ENCODE measurements at regions not wholly inside any gene's neighbourhood (a gene's known extent, or its start where the extent isn't known, plus 50 kb on each side); places are given as distances from the start of the nearest gene placed in this dataset.

GRCh38 chr7:25662841-25663800 is 434.8 kb upstream of the NPVF start:
- Histone ChIP-seq H3K4me1 (no peaks in the 10 kb centered on the region), H3K9me3 (no peaks in the 10 kb centered on the region), H3K4me3 (no peak overlapping the region), H3K27ac (no peak overlapping the region), H3K4me2 (no peak overlapping the region)
- no peak for ATAC-seq
- DNase-seq (ENCODE audit: low read depth in 1 of 2, low spot score in 1 of 2): no peak
- TF ChIP-seq CHD4 (IDR thresholded peaks at IDR 0.05; ENCODE audit: borderline replicate concordance): no peak
- CTCF ChIA-PET: no interaction called here
- 29% methylated on average over 10 of the region's 10 CpGs for WGBS (ENCODE audit: missing lambda C conversion rate)
- POLR2A ChIA-PET: no interaction called here
- no peak for FAIRE-seq

DNA sequence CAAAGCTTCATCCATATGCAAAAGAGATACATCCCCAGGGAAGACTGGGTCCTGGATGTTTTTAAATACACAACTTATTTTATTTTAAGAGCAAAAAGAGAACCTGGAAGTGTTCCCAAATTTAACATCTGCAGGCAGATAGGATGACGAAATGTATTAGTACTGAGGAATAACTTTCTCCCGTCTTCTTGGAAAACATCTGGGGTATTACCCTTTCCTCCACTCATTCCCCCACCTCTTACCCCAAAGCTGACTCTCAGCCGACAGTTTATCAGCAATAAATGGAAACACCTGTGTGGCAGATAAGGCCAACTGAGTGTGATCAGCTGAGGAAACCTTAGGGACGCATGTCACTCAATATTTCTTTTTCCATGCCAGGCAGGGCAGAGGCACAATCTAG is 435.6 kb upstream of the NPVF start:
- POLR2A ChIA-PET: no interaction called here
- FAIRE-seq (no peak), ATAC-seq (no peak), DNase-seq (ENCODE audit: low read depth in 1 of 2, low spot score in 1 of 2) (no peak)
- no peak for TF ChIP-seq EHMT2 (IDR thresholded peaks at IDR 0.05; ENCODE audit: low read depth)
- TF ChIP-seq ZNF302 (CRISPR knock-in tag; IDR thresholded peaks at IDR 0.05): no peak
- H3K27ac ChIP-seq: no peak overlapping the region
- WGBS (ENCODE audit: missing lambda C conversion rate): 12% methylated on average over 4 of the region's 4 CpGs
- H3K4me1 ChIP-seq: no peaks in the 10 kb centered on the region
- CTCF ChIA-PET: no interaction called here
- no peaks in the 10 kb centered on the region for H3K9me3 ChIP-seq
- H3K4me3 ChIP-seq: no peak overlapping the region
- no peak overlapping the region for H3K4me2 ChIP-seq

GRCh38 chr7:25664593-25664992 is 436.3 kb upstream of the NPVF start:
- WGBS (ENCODE audit: missing lambda C conversion rate): 9% methylated on average over 2 of the region's 2 CpGs
- Histone ChIP-seq H3K27ac (no peak overlapping the region), H3K4me3 (no peak overlapping the region), H3K4me2 (no peak overlapping the region), H3K9me3 (no peaks in the 10 kb centered on the region), H3K4me1 (no peaks in the 10 kb centered on the region)
- TF ChIP-seq FOSB (CRISPR knock-in tag; IDR thresholded peaks at IDR 0.05) (no peak), CTCF (IDR thresholded peaks at IDR 0.05) (no peak)
- TF ChIP-seq, protein P1, sequence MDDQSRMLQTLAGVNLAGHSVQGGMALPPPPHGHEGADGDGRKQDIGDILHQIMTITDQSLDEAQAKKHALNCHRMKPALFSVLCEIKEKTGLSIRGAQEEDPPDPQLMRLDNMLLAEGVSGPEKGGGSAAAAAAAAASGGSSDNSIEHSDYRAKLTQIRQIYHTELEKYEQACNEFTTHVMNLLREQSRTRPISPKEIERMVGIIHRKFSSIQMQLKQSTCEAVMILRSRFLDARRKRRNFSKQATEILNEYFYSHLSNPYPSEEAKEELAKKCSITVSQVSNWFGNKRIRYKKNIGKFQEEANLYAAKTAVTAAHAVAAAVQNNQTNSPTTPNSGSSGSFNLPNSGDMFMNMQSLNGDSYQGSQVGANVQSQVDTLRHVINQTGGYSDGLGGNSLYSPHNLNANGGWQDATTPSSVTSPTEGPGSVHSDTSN (IDR thresholded peaks at IDR 0.05): no peak
- DNase-seq (ENCODE audit: low read depth in 1 of 2, low spot score in 1 of 2) (no peak), ATAC-seq (no peak), FAIRE-seq (no peak)
- ChIA-PET POLR2A (no interaction called here), CTCF (no interaction called here)

DNA sequence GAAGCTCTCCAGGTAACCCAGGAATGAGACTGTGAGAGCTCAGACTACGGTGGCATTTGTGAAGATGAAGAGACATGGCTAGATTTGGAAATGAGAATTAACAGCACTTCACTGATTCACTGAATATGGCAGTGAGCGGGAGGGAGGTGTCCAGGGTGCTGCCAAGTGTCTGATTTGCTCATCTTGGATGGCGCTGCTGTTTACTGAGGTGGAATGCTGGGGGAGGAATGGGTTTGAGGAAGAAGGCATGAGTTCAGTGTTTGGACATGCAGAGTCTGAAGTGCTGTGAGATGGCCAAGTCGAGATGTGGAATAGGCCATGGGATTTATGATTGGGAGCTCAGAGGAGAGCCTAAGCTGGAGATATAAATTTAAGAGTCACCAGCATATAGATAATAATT is 437.1 kb upstream of the NPVF start:
- Histone ChIP-seq H3K4me1 (no peaks in the 10 kb centered on the region), H3K9me3 (no peaks in the 10 kb centered on the region), H3K4me2 (no peak overlapping the region), H3K27ac (no peak overlapping the region), H3K4me3 (no peak overlapping the region)
- DNase-seq (ENCODE audit: low read depth in 1 of 2, low spot score in 1 of 2) (no peak), FAIRE-seq (no peak), ATAC-seq (no peak)
- TF ChIP-seq RAD21 (conservative IDR thresholded peaks at IDR 0.05 in 1 of 2, IDR thresholded peaks at IDR 0.05 in 1 of 2): no peak
- TF ChIP-seq ZC3H11A (IDR thresholded peaks at IDR 0.05): no peak
- TF ChIP-seq EHMT2 (IDR thresholded peaks at IDR 0.05; ENCODE audit: low read depth): no peak
- no peak for TF ChIP-seq NPAS2 (CRISPR knock-in tag; IDR thresholded peaks at IDR 0.05; ENCODE audit: borderline replicate concordance)
- no peak for TF ChIP-seq ZSCAN20 (CRISPR knock-in tag; IDR thresholded peaks at IDR 0.05)
- TF ChIP-seq, protein P2, sequence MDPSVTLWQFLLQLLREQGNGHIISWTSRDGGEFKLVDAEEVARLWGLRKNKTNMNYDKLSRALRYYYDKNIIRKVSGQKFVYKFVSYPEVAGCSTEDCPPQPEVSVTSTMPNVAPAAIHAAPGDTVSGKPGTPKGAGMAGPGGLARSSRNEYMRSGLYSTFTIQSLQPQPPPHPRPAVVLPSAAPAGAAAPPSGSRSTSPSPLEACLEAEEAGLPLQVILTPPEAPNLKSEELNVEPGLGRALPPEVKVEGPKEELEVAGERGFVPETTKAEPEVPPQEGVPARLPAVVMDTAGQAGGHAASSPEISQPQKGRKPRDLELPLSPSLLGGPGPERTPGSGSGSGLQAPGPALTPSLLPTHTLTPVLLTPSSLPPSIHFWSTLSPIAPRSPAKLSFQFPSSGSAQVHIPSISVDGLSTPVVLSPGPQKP (IDR thresholded peaks at IDR 0.05; ENCODE audit: low read depth, low read length): no peak
- no peak for TF ChIP-seq SMC3 (IDR thresholded peaks at IDR 0.05)
- TF ChIP-seq CHD2 (IDR thresholded peaks at IDR 0.05; ENCODE audit: low read length, partially characterized antibody): no peak
- no peak for TF ChIP-seq ZFP36 (IDR thresholded peaks at IDR 0.05; ENCODE audit: borderline replicate concordance, partially characterized antibody)
- TF ChIP-seq ZNF302 (CRISPR knock-in tag; IDR thresholded peaks at IDR 0.05): no peak
- no peak for TF ChIP-seq HOXA7 (CRISPR knock-in tag; IDR thresholded peaks at IDR 0.05)
- TF ChIP-seq BHLHE40 (IDR thresholded peaks at IDR 0.05; ENCODE audit: low read depth, low read length): no peak
- 0% methylated on average over 4 of the region's 4 CpGs for WGBS (ENCODE audit: missing lambda C conversion rate)
- ChIA-PET POLR2A (no interaction called here), CTCF (no interaction called here)

Measured in A549 (cell line).